HG03342 (cell line): ENCODE measurements at regions not wholly inside any gene's neighbourhood (a gene's known extent, or its start where the extent isn't known, plus 50 kb on each side); places are given as distances from the start of the nearest gene placed in this dataset.
"Not testable (repeated sequence)": the region's sequence is repeated elsewhere in the genome, so short reads cannot be mapped to it uniquely, and the experiment has no call there.

ENCODE experiments used
- ATAC-seq: cut with Tn5 transposase; IDR thresholded peaks from one replicate; pipeline ENCODE4 v1.9.1; 2021; ENCODE audit warnings: mild to moderate bottlenecking, moderate library complexity; ENCODE audit not compliant: unreplicated experiment

DNA sequence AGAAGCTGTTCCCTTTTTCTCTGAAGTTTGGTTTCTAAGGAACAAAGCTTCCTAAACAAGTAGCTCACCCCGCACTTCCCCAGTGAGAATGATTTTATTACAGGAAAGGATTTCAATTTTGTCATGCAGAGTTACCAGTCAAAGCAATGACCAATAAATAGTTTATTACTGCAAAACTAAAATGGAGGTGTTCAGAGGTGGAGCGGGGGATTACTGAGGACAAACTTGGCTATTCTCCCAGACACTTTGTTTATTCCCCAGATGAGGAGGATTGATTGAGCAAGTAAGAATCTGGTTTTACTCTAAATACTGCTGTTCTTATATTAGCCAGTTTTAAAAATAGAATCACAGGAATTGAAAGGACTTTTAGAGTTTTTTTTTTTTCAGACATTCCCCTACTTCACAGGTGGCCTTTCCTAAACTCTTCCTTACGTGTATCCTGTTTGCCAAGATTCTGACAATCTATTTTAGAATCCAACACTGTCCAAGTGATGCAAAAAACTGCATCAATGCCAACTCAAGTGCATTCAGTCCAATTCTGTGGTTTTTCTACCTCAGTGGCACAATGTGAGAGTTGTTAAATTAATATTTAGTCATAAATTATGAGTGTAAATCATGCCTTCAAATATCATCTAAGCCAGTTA is 136.1 kb downstream of the TNFSF18 start:
- no peak for ATAC-seq

DNA sequence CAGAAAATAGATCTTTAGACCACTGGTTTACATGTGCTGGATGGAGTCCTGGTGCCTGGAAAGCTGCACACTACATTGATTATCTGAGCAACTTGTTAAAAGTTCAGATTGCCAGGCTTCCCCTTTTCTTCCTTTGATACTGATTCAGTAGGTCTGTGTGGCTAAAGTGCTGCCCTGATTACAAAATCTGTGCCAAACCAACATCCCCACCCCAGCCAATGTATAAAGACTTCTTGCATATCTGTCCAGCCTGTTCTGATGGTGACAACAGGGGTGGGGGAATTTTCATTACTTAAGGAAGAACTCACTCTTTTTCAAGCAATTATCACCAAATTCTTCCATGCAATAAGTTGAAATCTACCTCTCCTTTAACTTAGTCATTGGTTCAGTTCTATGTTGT is 135.5 kb downstream of the TNFSF18 start:
- no peak for ATAC-seq

DNA sequence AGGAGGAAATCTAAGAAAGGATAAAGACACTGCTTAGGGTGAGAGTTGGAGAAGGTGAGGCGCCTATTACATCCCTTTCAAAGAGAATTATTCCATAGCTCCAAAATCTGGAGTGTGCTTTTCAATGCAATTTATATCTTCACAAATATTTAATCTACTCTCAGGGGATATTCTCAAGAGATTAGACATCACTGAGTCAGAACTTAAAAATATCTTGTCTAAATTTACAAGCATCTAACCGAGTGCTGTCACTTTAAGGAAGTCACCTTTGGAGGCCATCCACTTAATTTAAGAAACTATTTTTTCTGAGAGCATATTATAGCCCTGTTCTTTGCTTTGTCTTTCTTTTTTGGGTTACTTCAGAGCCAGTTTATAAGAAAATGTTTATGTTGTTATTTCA is 134.6 kb downstream of the TNFSF18 start:
- ATAC-seq = no peak

DNA sequence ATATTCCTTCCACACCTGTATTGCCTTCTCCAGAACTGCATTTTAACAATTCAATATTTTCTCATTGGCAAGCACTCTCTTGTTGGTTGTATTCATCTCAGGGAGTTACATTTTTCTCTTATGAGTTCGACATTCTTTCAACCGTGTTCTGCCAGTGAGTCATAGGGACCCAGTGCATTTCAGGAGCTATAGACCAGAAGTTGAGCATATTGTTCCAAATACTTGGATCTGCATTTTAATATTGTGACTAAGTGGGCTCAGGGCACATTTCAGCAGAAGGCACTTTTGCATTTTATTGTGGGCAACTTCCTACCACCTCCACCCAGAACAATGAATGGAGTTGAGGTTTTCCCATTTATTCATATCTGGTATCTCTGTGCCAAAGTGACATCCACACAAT is 132.8 kb downstream of the TNFSF18 start:
- no peak for ATAC-seq

DNA sequence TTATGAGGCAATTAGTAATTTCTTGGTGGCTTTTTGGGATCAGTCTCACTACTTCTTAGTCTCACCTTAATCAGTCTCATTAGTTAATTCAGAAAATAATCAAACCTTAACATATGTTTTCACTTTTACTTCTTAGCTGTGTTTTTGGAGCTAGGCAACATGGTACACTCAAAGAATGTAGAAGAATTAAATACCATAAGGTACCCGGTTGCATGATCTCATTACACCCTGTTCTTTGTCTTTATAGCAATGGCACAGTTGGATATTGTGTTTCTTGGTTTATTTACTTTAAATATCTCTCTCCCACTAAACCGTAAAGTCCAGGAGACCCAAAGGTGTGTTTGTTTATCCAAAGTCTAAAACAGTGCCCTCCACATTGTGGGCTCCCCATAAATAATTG is 132.3 kb downstream of the TNFSF18 start:
- ATAC-seq = no peak

DNA sequence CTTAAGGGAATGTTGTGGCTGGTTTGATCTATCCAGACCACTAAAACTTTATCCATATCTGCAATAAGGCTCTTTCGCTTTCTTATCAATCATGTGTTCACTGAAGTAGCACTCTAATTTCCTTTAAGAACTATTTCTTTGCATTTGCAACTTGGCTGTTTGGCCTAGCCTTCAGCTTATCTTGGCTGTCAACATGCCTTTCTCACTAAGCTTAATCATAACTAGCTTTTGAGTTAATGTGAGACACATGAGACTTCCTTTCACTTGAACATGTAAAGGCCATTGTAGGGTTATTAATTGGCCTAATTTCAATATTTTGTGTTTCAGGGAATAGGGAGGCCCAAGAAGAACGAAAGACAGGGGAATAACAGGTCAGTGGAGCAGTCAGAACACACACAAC is 124.7 kb downstream of the TNFSF18 start:
- ATAC-seq = no peak

DNA sequence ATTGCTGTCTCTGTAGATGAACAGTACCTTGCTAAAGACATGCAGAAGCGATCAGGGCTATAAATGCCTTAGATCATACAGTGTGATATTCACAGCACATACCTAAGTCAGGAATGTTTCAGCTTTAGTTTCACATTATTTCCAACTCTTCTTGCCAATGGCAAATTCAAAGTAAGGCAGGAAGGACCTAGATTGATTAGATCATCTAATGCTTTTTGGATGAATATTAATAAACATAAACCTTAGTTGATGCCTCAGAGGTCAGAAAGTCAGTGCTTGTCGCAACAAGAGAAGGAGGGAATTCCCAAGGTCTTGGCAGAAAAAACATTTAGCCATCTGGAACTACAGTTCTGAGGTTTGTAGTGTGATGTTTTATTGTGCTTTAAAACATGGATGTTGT is 122.3 kb downstream of the TNFSF18 start:
- ATAC-seq = no peak

DNA sequence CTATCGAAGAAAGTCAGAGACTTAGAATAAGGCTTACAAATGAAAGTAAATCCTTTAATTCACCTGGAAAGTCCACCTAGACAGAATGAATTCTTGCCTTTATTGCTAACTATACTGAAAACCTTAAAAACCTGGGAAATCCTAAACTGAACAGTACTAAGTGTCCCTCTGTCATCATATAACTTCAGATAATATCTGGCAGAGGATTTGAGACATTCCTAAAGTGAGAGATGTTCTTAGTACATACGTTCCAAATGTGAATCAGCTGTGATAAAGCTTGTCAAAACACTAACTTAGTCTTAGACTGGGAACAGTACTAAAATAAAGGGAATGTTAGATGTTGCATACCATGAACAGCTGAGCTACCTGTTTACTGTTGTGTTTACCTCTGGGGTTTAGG is 121.7 kb downstream of the TNFSF18 start:
- ATAC-seq = no peak

DNA sequence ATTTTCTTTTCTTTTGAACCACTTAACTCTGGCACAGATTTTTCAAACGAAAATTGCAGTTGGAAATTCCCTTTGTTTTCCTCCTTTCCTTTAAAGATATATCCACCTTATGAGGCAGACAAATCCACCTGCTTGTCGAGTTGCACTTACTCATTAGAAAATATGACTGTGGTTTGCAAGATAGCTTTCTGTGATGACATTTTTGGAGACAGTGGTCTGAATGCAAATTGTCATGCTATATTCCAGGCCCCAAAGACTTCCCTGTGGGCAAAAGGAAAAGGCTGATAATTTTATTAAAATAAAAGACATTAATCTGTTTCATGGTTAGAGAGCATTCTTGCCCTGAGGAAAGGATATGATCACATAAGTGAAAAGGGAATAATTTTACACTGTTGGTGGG is 120.6 kb downstream of the TNFSF18 start:
- no peak for ATAC-seq

DNA sequence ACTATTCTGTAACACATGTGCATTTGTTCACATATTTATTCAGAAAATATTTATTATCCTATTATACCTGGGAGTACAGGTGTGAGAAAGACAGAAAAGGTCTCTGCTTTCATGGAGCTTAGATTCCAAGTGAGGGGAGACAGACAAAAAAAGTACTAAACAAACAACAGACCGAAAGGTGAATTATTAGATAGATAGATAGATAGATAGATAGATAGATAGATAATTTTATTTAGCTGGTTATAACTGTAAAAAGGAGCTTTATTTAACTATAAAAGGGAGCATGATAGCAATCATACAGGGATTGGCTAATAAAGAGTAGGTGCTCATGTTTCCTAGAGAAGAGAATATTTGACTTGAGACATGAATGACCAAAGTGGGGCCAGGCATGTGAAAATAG is 119.4 kb downstream of the TNFSF18 start:
- no peak for ATAC-seq

DNA sequence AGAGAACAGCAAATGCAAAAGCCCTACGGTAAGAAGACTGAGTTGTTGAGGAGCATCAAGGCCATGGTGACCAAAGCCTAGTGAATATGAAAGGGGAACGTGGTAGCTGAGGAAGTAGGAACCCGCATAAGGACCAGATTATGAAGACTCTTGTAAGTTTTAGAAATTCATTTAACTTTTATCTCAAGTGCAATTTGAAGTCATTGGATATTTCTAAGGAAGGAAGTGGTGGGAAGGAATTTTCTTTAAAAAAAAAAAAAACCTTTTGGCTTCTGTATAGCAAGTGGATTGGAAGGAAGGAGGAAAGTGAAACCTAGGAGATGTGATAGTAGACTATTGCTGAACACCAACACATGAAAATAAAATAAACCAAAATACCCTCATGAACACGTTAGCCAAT is 119.0 kb downstream of the TNFSF18 start:
- no peak for ATAC-seq

DNA sequence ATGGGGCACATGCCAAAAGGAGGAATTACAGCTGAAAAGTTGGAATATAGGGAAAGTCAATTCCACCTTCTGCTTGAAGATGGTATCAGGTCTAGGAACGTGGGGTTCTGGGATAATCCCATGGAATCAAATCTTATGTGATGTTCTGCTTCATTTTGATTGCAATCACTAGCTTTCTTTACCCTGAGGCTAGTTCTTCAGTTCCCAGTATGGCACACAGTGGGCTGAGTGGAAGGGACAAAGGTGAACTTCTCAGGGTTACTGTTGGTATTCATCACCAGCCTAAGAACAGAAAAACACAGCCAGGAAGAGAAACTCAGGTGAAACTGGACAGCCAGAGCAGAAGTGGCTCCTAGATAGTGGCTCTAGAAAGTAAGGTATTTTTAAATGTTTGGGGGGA is 117.8 kb downstream of the TNFSF18 start:
- ATAC-seq = no peak

DNA sequence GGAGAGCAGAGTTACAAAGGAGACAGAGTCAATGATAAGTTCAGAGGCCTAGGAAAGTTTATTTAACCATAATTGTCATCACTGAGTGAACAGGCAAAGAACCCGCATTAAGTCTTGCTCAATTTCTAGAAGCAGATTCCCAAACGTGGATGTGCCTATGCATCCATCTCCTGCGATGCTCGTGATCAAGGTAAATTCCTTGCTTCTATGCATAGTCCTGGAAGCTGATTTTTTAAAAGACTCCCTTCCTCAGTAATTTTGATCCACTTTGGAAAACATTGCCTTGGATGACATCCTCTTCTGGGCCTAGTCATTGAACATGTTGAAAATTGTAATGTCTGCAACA is 116.4 kb downstream of the TNFSF18 start:
- no peak for ATAC-seq

DNA sequence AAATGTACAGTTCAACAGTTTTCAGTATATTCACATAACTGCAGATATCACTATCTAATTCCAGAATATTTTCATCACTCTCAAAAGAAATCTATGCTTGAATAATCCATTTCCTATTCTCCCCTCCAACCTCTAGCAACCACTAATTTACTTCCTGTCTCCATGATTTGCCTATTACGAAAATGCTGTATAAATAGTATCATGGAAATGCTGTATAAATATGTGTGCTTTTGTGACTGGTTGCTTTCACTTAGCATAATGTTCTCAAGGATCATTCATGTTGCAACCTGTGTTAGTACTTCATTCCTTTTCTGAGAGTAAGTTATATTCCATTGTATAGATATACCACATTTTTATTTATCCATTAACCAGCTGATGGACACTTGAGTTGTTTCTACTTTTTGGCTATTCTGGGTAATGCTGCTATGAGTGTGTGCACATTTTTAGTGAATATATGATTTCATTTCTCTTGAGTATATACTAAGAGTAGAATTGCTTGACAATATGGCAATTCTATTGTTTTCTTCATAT is 115.6 kb downstream of the TNFSF18 start:
- no peak for ATAC-seq

DNA sequence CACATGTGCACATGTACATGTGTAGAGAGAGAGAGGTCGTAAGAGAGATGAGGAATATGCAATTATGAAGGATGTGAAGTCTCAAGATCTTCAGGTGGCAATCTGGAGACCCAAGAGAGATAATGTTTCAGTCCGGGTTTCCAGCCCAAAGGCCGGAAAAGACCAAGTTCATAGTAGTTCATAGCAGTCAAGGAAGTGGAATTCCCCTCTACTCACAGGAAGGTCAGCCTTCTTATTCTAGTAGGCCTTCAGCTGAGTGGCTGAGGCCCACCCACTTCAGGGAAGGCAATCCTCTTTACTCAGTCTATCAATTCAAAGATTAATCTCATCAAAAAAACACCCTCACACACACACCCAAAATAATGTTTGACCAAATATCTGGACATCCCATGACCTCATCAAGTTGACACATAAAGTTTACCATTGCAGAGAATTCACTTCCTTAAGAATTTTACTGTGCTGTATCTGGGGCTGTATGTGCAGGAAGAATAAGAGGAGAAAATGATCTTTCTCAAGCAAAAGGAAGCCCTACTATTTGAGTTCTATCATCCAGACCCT is 114.6 kb downstream of the TNFSF18 start:
- ATAC-seq = no peak

DNA sequence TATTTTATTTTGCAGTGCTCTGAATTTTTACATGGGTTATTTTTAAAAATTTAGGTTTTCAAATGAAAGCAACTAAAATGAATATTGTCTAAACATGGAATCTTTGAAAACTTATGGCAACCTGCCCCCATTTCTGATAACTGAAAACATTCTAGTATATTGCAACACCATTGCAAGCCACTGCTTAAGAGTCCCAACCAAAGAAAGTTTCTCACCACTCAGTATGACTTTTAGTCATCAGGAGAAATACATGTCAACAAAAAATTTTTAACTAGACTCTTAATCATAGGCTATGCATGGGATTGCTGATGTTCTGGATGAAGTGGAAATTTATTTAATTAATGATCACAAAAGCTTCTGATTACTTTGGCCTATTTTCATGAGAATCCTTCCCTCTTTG is 112.1 kb downstream of the TNFSF18 start:
- ATAC-seq = no peak

DNA sequence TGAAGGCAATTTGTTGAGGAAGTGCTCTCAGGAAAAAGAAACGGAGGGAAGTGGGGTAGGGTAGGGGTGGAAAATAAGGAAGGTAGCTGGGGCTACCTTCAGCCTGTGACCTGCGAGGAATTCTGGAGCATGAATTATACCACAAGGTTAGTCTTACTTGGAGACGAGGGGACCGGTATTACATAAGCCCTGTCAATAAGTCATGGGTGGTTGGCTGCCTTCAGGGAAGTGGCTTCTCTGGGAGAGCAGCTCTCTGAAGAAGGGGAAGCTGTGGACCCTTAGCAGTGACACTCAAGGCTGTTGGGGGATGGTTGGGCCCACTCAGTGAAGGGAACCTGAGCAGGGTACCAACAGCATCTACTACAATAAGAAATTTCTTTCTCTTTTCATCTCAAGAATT is 111.3 kb downstream of the TNFSF18 start:
- ATAC-seq = no peak

DNA sequence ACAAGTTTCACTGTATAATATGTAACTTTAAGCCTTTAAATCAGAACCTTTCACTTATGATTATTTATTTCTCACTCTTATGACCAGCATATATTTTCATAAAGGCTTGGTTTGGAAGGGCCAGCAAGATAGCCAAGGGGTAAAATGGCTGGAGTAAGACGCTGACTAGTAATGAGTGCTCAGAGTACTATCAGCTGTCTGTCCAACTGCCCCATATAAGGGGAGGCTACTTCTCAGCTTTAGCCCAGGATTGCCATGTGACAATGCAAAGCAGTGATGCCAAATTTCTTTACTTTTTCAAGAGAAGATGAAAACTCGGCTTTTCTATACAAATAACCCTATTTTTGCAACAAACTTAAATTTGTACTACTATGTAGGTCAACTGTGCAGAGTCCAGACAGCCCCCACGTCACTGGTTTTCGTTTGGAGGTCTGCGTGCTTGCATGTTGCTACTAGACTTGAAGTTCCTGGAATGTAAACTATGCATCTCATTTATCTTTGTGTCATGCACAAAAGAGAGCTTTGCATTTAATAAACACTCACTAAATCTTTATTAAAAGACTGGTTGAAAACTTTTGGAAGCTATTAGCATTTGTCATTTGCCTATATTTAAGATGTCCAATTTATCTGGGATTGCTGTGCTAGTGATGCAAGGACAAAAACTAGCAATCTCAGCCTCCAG is 110.4 kb downstream of the TNFSF18 start:
- no peak for ATAC-seq

DNA sequence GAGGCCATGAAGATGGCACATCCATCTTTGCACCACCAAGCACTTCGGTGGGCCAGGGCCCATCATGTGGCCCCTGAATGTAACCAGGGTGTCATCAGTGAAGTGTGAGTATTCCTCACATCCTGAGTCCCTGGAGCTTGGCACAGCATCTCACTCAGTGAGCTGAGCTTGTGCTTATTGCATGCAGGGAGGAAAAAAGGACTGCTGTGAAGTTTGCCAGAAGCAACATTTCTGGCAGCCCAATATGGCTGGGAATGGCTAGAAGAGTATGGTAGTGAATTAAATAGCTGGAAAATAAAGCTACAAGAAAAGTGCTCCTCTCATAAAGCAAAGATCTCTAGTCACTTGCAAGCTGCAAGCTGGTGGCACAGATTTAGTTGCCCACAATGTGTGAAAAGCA is 109.3 kb downstream of the TNFSF18 start:
- ATAC-seq = no peak

DNA sequence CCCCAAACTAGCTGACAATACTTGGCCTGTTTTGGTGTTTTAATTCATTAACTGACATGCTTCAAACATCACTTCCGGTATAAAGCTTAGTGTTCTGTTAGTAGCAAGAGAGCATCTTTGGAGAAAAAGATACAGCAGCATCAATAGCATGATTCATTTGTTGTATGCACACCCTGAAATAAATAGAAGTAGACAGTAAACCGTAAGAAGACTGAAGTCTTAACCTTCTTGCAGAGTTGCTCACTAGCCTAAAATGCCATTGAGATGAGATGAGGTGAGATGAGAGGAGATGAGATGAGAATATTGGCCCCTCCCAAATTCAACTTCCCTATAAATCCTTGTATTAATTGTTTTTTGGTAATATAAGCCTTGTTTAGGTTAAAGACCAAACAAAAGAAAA is 108.8 kb downstream of the TNFSF18 start:
- no peak for ATAC-seq

DNA sequence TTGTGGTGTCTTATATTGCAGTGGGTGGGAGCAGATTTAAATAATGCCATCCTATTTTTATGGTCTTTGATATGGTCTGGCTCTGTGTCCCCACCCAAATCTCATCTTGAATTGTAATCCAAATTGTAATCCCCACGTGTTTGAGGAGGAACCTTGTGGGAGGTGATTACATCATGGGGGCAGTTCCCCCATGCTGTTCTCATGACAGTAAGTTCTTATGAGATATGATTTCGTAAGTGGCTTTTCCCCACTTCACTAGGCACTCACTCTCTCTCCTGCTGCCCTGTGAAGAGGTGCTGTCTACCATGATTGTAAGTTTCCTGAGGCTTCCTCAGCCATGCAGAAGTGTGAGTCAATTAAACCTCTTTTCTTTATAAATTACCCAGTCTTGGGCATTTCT is 107.6 kb downstream of the TNFSF18 start:
- ATAC-seq = not testable (repeated sequence)

DNA sequence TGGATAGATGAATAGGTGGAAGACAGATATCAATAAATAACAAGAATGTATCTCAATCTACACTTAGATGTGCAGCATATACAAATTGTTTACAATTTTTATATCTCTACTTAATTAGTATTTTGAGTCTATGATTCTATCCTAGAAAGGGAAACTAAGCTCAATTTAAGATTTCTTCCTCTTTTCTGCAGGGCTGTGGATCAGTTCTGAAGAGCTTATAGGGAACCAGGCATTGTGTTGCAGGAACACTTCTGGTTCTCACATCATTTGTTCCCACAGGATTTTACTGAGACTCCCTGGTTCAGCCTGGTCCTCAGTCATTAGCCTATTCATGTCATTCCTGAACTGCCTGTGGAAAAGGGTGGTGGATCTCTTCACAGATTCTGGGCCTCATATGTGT is 105.8 kb downstream of the TNFSF18 start:
- ATAC-seq = no peak
